Right lobe of liver (tissue), 4 donors: ENCODE measurements at regions not wholly inside any gene's neighbourhood (a gene's known extent, or its start where the extent isn't known, plus 50 kb on each side); places are given as distances from the start of the nearest gene placed in this dataset.

Experiments
- CTCF ChIP-seq, 4 donors: fragments of 200-600 bp in 3 of 4; fragments of 450-650 bp in 1 of 4; IDR thresholded peaks; one replicate each; pipeline versions ENCODE4 v1.5.1 to v1.8.0; 2016 to 2022; ENCODE audit warnings: antibody characterized with exemption in 4 of 4, mild to moderate bottlenecking in 2 of 4
- POLR2A ChIP-seq: fragments of 450-650 bp; IDR thresholded peaks from one replicate; pipeline ENCODE4 v1.6.1; 2017; ENCODE audit warnings: antibody characterized with exemption, mild to moderate bottlenecking
- donor health status: DM: no; HTN: no; CAD: no.
- donor health status: DM: no; HTN: no; CAD: no.
- donor health status: DM: no; HTN: yes; CAD: no.

GRCh38 chr11:87804176-87804575 lies 371.1 kb downstream of the RAB38 start:
- TF ChIP-seq CTCF (IDR thresholded peaks at IDR 0.05) (no peak), POLR2A (no peak)
